ENCODE measurements at regions not wholly inside any gene's neighbourhood (a gene's known extent, or its start where the extent isn't known, plus 50 kb on each side); places are given as distances from the start of the nearest gene placed in this dataset.

GRCh38 chr12:105930557-105931503 lies 207.9 kb downstream of the NUAK1 start:
- no peak for TF ChIP-seq CTCF (IDR thresholded peaks at IDR 0.05; ENCODE audit: borderline replicate concordance, extremely low read depth, insufficient read depth)
- Histone ChIP-seq H3K27ac (ENCODE audit: low read depth in 2 of 2, low read length in 2 of 2) (no peak overlapping the region), H3K9ac (ENCODE audit: low read length in 3 of 3) (no peak overlapping the region), H3K4me1 (ENCODE audit: control insufficient read depth in 2 of 3, insufficient read depth in 2 of 3, low read depth in 1 of 3, low read length in 3 of 3) (no peaks in the 10 kb centered on the region), H3K4me3 (ENCODE audit: low read length in 3 of 3) (no peak overlapping the region), H3K9me3 (ENCODE audit: control insufficient read depth in 2 of 3, insufficient read depth in 1 of 3, low read length in 3 of 3) (no peaks in the 10 kb centered on the region), H3K36me3 (ENCODE audit: control insufficient read depth in 2 of 3, insufficient read depth in 3 of 3, low read length in 3 of 3) (no peaks in the 10 kb centered on the region), H3K27me3 (ENCODE audit: control insufficient read depth, insufficient read depth, low read length) (no peaks in the 10 kb centered on the region)
- no peak for FAIRE-seq
- intact Hi-C loops (cut with DNase I) = no loop called here
- peak in 2 of 5 donors; percentile 34 to 48 for DNase-seq

GRCh38 chr12:105931762-105932570 lies 206.8 kb downstream of the NUAK1 start:
- Histone ChIP-seq H3K36me3 (ENCODE audit: control insufficient read depth in 2 of 3, insufficient read depth in 3 of 3, low read length in 3 of 3) (no peaks in the 10 kb centered on the region), H3K27ac (ENCODE audit: low read depth in 2 of 2, low read length in 2 of 2) (no peak overlapping the region), H3K27me3 (ENCODE audit: control insufficient read depth, insufficient read depth, low read length) (no peaks in the 10 kb centered on the region), H3K9ac (ENCODE audit: low read length in 3 of 3) (no peak overlapping the region), H3K4me3 (ENCODE audit: low read length in 3 of 3) (no peak overlapping the region), H3K9me3 (ENCODE audit: control insufficient read depth in 2 of 3, insufficient read depth in 1 of 3, low read length in 3 of 3) (no peaks in the 10 kb centered on the region), H3K4me1 (ENCODE audit: control insufficient read depth in 2 of 3, insufficient read depth in 2 of 3, low read depth in 1 of 3, low read length in 3 of 3) (no peaks in the 10 kb centered on the region)
- TF ChIP-seq CTCF (IDR thresholded peaks at IDR 0.05; ENCODE audit: borderline replicate concordance, extremely low read depth, insufficient read depth) = no peak
- intact Hi-C loops (cut with DNase I) = no loop called here
- DNase-seq = no peak
- no peak for FAIRE-seq

- H3K9ac ChIP-seq (ENCODE audit: low read length in 3 of 3) = no peak overlapping the region
- DNase-seq = peak in 2 of 5 donors; percentile 29 to 75
- no peak for FAIRE-seq
- no peaks in the 10 kb centered on the region for H3K4me1 ChIP-seq (ENCODE audit: control insufficient read depth in 2 of 3, insufficient read depth in 2 of 3, low read depth in 1 of 3, low read length in 3 of 3)
- no peak for TF ChIP-seq CTCF (IDR thresholded peaks at IDR 0.05; ENCODE audit: borderline replicate concordance, extremely low read depth, insufficient read depth)
- H3K27me3 ChIP-seq (ENCODE audit: control insufficient read depth, insufficient read depth, low read length) = no peaks in the 10 kb centered on the region
- no peak overlapping the region for H3K4me3 ChIP-seq (ENCODE audit: low read length in 3 of 3)
- no peak overlapping the region for H3K27ac ChIP-seq (ENCODE audit: low read depth in 2 of 2, low read length in 2 of 2)
- H3K9me3 ChIP-seq (ENCODE audit: control insufficient read depth in 2 of 3, insufficient read depth in 1 of 3, low read length in 3 of 3) = no peaks in the 10 kb centered on the region
- intact Hi-C loops (cut with DNase I) = no loop called here
- no peaks in the 10 kb centered on the region for H3K36me3 ChIP-seq (ENCODE audit: control insufficient read depth in 2 of 3, insufficient read depth in 3 of 3, low read length in 3 of 3)
Observed at GRCh38 chr12:105933671-105934665, 204.8 kb downstream of the NUAK1 start.

Measured in kidney (tissue), 13 donors.